ENCODE measurements at regions not wholly inside any gene's neighbourhood (a gene's known extent, or its start where the extent isn't known, plus 50 kb on each side); places are given as distances from the start of the nearest gene placed in this dataset.

- no peak for TF ChIP-seq CTCF (IDR thresholded peaks at IDR 0.05)
- no peak for TF ChIP-seq POLR2A (IDR thresholded peaks at IDR 0.05)
Observed at GRCh38 chr5:15021266-15022046, 149.9 kb upstream of the ANKH start.

Data from testis (tissue), 2 donors.